Ramos (cell line): ENCODE measurements at regions not wholly inside any gene's neighbourhood (a gene's known extent, or its start where the extent isn't known, plus 50 kb on each side); places are given as distances from the start of the nearest gene placed in this dataset.
"Not testable (repeated sequence)": the region's sequence is repeated elsewhere in the genome, so short reads cannot be mapped to it uniquely, and the experiment has no call there.

Source experiments
- in situ Hi-C: fragments of 300-500 bp; cut with MboI; formaldehyde crosslinking; loops from one replicate; pipeline ENCODE4 v1.14.3; 2022; ENCODE audit warnings: low sequenced_read_pairs; ENCODE audit not compliant: unreplicated experiment

- in situ Hi-C loops, result loop anchor here (25.0 kb wide), 1 partner anchor 473 kb away; no protein-coding TSS in a partner anchor
Measured at GRCh38 chr14:34310724-34311123, 151.3 kb downstream of the SPTSSA start.

- in situ Hi-C loops, result loop anchor here (25.0 kb wide), 1 partner anchor 467 kb away; no protein-coding TSS in a partner anchor
Measured at GRCh38 chr14:34303811-34304210, 158.2 kb downstream of the SPTSSA start.

GRCh38 chr14:34302654-34303053 is 159.4 kb downstream of the SPTSSA start:
- in situ Hi-C loops, result loop anchor here (25.0 kb wide), 1 partner anchor 465 kb away; no protein-coding TSS in a partner anchor

- in situ Hi-C loops, result loop anchor here (25.0 kb wide), 1 partner anchor 464 kb away; no protein-coding TSS in a partner anchor
Measured at GRCh38 chr14:34300882-34301734, 160.9 kb downstream of the SPTSSA start.

- in situ Hi-C loops, result loop anchor here (25.0 kb wide), 1 partner anchor 463 kb away; no protein-coding TSS in a partner anchor
Measured at GRCh38 chr14:34300330-34300729, 161.7 kb downstream of the SPTSSA start.

GRCh38 chr14:34299360-34299759 is 162.7 kb downstream of the SPTSSA start:
- in situ Hi-C loops, result no loop called here

- in situ Hi-C loops, result no loop called here
Measured at GRCh38 chr14:34297786-34298520, 164.1 kb downstream of the SPTSSA start.

- in situ Hi-C loops, result no loop called here
Measured at GRCh38 chr14:34283590-34283989, 178.4 kb downstream of the SPTSSA start.

GRCh38 chr14:34277191-34277590 is 184.8 kb downstream of the SPTSSA start:
- in situ Hi-C loops, result no loop called here

- in situ Hi-C loops, result no loop called here
Measured at GRCh38 chr14:34275530-34275929, 186.5 kb downstream of the SPTSSA start.

- in situ Hi-C loops, result no loop called here
Measured at GRCh38 chr14:34275078-34275477, 187.0 kb downstream of the SPTSSA start.

GRCh38 chr14:34273716-34274115 is 188.3 kb downstream of the SPTSSA start:
- in situ Hi-C loops, result not testable (repeated sequence)

GRCh38 chr14:34270361-34270760 is 191.7 kb downstream of the SPTSSA start:
- in situ Hi-C loops, result no loop called here

- in situ Hi-C loops, result no loop called here
Measured at GRCh38 chr14:34266344-34266743, 195.7 kb downstream of the SPTSSA start.

- in situ Hi-C loops, result no loop called here
Measured at GRCh38 chr14:34262127-34262910, 199.7 kb downstream of the SPTSSA start.

GRCh38 chr14:34259996-34260395 is 202.0 kb downstream of the SPTSSA start:
- in situ Hi-C loops, result no loop called here

GRCh38 chr14:34258318-34258717 is 203.7 kb downstream of the SPTSSA start:
- in situ Hi-C loops, result no loop called here

- in situ Hi-C loops, result no loop called here
Measured at GRCh38 chr14:34257505-34257904, 204.5 kb downstream of the SPTSSA start.

GRCh38 chr14:34256223-34256622 is 205.8 kb downstream of the SPTSSA start:
- in situ Hi-C loops, result no loop called here

- in situ Hi-C loops, result no loop called here
Measured at GRCh38 chr14:34254571-34254970, 207.5 kb downstream of the SPTSSA start.
